Keratinocyte (primary cell): ENCODE measurements at regions not wholly inside any gene's neighbourhood (a gene's known extent, or its start where the extent isn't known, plus 50 kb on each side); places are given as distances from the start of the nearest gene placed in this dataset.

ENCODE experiments used
- CTCF ChIP-seq, 3 experiments: IDR thresholded peaks in 1 of 3; conservative IDR thresholded peaks in 1 of 3; optimal IDR thresholded peaks in 1 of 3; 2 replicates in 2 of 3; 3 replicates in 1 of 3; pipeline versions ENCODE3 to v1.5.1; 2011; ENCODE audit warnings: low read length in 3 of 3, mild to moderate bottlenecking in 3 of 3, moderate library complexity in 2 of 3, control low read depth in 1 of 3, inconsistent platforms in 1 of 3; ENCODE audit not compliant: insufficient read depth in 2 of 3; ENCODE audit errors: extremely low read depth in 1 of 3
- EZH2 ChIP-seq: IDR thresholded peaks from one replicate; pipeline ENCODE4 v1.6.1; 2012; ENCODE audit warnings: inconsistent platforms, mild to moderate bottlenecking, low read length, moderate library complexity

DNA sequence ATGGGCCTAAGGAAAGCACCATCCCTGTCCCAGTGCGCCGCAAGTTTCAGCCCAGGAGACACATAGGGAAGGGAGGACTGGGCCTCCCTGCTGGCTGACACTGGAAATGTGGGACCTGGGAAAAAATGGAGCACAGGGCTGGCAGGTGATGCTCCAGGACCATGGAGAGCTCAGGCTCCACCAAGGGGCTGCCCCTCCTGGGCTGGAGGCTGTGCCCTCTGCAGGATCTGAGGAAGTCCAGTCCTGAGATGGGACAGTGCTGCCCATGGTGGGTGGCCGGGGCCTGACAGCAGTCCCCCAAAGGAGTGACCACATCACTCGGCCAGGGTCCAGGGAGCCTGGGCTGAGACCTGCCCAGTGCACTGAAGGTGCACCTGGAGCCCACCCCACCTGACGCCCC, 108.6 kb upstream of the TEKT4 start:
- no peak for TF ChIP-seq CTCF (optimal IDR thresholded peaks at IDR 0.05 in 1 of 3, IDR thresholded peaks at IDR 0.05 in 1 of 3, conservative IDR thresholded peaks at IDR 0.05 in 1 of 3; ENCODE audit: extremely low read depth in 1 of 3, insufficient read depth in 2 of 3, low read length in 3 of 3)
- no peak for TF ChIP-seq EZH2
